CD4-positive, alpha-beta T cell treated with Interleukin-10 for 1 hour (primary cell): ENCODE measurements at regions not wholly inside any gene's neighbourhood (a gene's known extent, or its start where the extent isn't known, plus 50 kb on each side); places are given as distances from the start of the nearest gene placed in this dataset.
"Not testable (repeated sequence)": the region's sequence is repeated elsewhere in the genome, so short reads cannot be mapped to it uniquely, and the experiment has no call there.

Source experiments
- DNase-seq: peaks from one replicate; pipeline ENCODE4 v3.0.0-alpha.2; 2020

- DNase-seq = no peak
Observed at GRCh38 chr13:82116422-82116989, 1765.8 kb downstream of the SLITRK1 start.

- DNase-seq = no peak
Observed at GRCh38 chr13:82115391-82115790, 1766.9 kb downstream of the SLITRK1 start.

GRCh38 chr13:82096256-82096655 lies 1755.3 kb upstream of the SPRY2 start:
- no peak for DNase-seq

- DNase-seq = no peak
Observed at GRCh38 chr13:82092312-82092711, 1751.4 kb upstream of the SPRY2 start.

- no peak for DNase-seq
Observed at GRCh38 chr13:82088781-82089180, 1747.9 kb upstream of the SPRY2 start.

GRCh38 chr13:82076496-82076895 lies 1735.6 kb upstream of the SPRY2 start:
- no peak for DNase-seq

GRCh38 chr13:82070416-82070815 lies 1729.5 kb upstream of the SPRY2 start:
- no peak for DNase-seq

- no peak for DNase-seq
Observed at GRCh38 chr13:82062772-82063171, 1721.8 kb upstream of the SPRY2 start.

GRCh38 chr13:82058364-82058763 lies 1717.4 kb upstream of the SPRY2 start:
- no peak for DNase-seq

GRCh38 chr13:82045316-82045715 lies 1704.4 kb upstream of the SPRY2 start:
- not testable (repeated sequence) for DNase-seq

GRCh38 chr13:82036602-82037001 lies 1695.7 kb upstream of the SPRY2 start:
- no peak for DNase-seq

GRCh38 chr13:82011355-82011754 lies 1670.4 kb upstream of the SPRY2 start:
- DNase-seq = no peak

GRCh38 chr13:82010780-82011179 lies 1669.9 kb upstream of the SPRY2 start:
- DNase-seq = no peak

GRCh38 chr13:82002710-82003109 lies 1661.8 kb upstream of the SPRY2 start:
- no peak for DNase-seq

GRCh38 chr13:81995316-81995715 lies 1654.4 kb upstream of the SPRY2 start:
- DNase-seq = no peak

GRCh38 chr13:81990652-81991051 lies 1649.7 kb upstream of the SPRY2 start:
- no peak for DNase-seq

- no peak for DNase-seq
Observed at GRCh38 chr13:81988567-81988966, 1647.6 kb upstream of the SPRY2 start.

GRCh38 chr13:81987677-81988357 lies 1646.9 kb upstream of the SPRY2 start:
- DNase-seq = no peak

GRCh38 chr13:81987159-81987558 lies 1646.2 kb upstream of the SPRY2 start:
- no peak for DNase-seq

- DNase-seq = no peak
Observed at GRCh38 chr13:81986308-81986707, 1645.4 kb upstream of the SPRY2 start.

- DNase-seq = no peak
Observed at GRCh38 chr13:81957121-81957520, 1616.2 kb upstream of the SPRY2 start.

- no peak for DNase-seq
Observed at GRCh38 chr13:81929988-81930387, 1589.1 kb upstream of the SPRY2 start.

GRCh38 chr13:81927347-81927746 lies 1586.4 kb upstream of the SPRY2 start:
- no peak for DNase-seq

GRCh38 chr13:81917810-81918209 lies 1576.9 kb upstream of the SPRY2 start:
- DNase-seq = no peak

- no peak for DNase-seq
Observed at GRCh38 chr13:81916461-81916860, 1575.5 kb upstream of the SPRY2 start.
